ENCODE measurements at regions not wholly inside any gene's neighbourhood (a gene's known extent, or its start where the extent isn't known, plus 50 kb on each side); places are given as distances from the start of the nearest gene placed in this dataset.

DNA sequence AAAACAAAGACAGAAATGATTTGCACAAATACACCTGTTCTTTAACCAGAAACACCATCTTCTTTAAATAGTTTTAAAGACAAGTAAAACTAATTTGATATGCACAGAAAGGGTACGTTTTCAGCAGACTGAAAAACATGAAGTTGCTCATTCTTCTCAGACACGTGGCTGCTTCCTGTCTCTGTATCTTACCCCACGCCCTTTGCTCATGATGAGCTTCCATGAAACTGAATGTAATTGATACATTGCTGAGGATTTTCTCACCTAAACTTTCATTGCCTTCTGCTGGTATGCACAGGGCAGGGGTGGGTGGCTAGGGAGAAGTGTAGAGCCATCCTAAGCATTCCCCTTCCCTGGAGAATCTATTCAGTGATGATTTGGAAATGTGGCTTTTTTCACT, 644.3 kb downstream of the BCL11A start:
- H3K4me3 ChIP-seq (ENCODE audit: low read depth in 1 of 2, low read length in 2 of 2) = no peak overlapping the region
- no peaks in the 10 kb centered on the region for H3K9me3 ChIP-seq (ENCODE audit: control insufficient read depth in 1 of 2, low read length in 2 of 2)
- no peaks in the 10 kb centered on the region for H3K27me3 ChIP-seq (ENCODE audit: low read depth, low read length)
- no peaks in the 10 kb centered on the region for H3K36me3 ChIP-seq (ENCODE audit: control insufficient read depth in 1 of 2, insufficient read depth in 2 of 2, low read length in 2 of 2)
- no peak overlapping the region for H3K27ac ChIP-seq (ENCODE audit: low read length)
- no peaks in the 10 kb centered on the region for H3K4me1 ChIP-seq (ENCODE audit: control insufficient read depth in 1 of 2, insufficient read depth in 2 of 2, low read length in 2 of 2)

DNA sequence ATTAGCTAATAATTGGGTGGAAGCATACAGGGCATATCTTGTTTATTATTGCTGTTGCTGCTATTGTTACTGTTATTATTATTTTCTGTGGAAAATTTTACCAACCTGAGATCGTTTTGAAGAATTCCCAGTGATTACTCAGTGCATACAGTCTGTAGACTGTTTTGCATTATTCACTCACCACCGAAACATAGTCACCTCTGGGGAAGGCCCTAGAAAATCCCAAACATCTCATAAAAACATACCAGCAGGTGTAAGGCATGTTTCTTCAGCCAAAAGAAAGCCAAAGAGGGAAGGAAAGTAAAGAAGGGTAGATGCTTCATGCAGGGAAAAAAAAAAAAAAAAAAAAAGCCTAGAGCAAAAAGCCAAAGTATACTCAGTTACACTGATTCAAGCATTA, 647.7 kb downstream of the BCL11A start:
- H3K4me1 ChIP-seq (ENCODE audit: control insufficient read depth in 1 of 2, insufficient read depth in 2 of 2, low read length in 2 of 2) = no peaks in the 10 kb centered on the region
- H3K9me3 ChIP-seq (ENCODE audit: control insufficient read depth in 1 of 2, low read length in 2 of 2) = no peaks in the 10 kb centered on the region
- no peak overlapping the region for H3K27ac ChIP-seq (ENCODE audit: low read length)
- no peaks in the 10 kb centered on the region for H3K36me3 ChIP-seq (ENCODE audit: control insufficient read depth in 1 of 2, insufficient read depth in 2 of 2, low read length in 2 of 2)
- H3K27me3 ChIP-seq (ENCODE audit: low read depth, low read length) = no peaks in the 10 kb centered on the region
- no peak overlapping the region for H3K4me3 ChIP-seq (ENCODE audit: low read depth in 1 of 2, low read length in 2 of 2)

- H3K27me3 ChIP-seq (ENCODE audit: low read depth, low read length) = no peaks in the 10 kb centered on the region
- H3K9me3 ChIP-seq (ENCODE audit: control insufficient read depth in 1 of 2, low read length in 2 of 2) = no peaks in the 10 kb centered on the region
- H3K36me3 ChIP-seq (ENCODE audit: control insufficient read depth in 1 of 2, insufficient read depth in 2 of 2, low read length in 2 of 2) = no peaks in the 10 kb centered on the region
- no peak overlapping the region for H3K27ac ChIP-seq (ENCODE audit: low read length)
- no peaks in the 10 kb centered on the region for H3K4me1 ChIP-seq (ENCODE audit: control insufficient read depth in 1 of 2, insufficient read depth in 2 of 2, low read length in 2 of 2)
- H3K4me3 ChIP-seq (ENCODE audit: low read depth in 1 of 2, low read length in 2 of 2) = no peak overlapping the region
These were observed 649.4 kb downstream of the BCL11A start for GRCh38 chr2:59903994-59904544.

DNA sequence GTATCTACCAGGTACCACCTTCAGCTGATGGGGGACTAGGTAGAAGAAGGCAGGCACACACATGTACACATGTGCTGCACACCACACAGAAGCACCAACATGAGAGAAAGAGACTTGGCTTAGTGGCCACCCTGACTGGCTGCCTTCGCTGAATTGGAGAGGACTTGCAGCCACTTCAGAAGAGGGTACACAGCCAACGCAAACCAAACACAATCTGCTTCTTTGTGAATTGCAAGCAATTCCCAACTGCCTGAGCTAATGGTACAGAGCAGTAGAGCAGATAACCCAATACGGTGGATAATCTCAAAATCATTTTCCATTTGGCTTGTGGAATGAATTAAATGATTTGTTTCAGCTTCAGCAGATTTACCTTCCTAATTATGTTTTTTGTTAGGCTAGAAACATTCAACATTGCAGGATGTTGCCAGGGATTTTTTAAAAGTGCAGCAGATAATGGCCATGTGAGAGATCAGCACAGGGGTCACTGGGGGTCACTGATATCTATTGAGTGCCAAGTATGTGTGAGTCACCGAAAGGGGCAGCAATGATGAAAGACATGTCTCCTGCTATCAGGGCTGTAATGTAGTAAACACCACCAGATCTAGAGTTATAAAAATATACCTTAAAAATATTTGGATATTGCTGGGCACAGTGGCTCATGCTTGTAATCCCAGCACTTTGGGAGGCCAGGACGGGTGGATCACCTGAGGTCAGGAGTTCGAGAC, 652.6 kb downstream of the BCL11A start:
- H3K4me1 ChIP-seq (ENCODE audit: control insufficient read depth in 1 of 2, insufficient read depth in 2 of 2, low read length in 2 of 2) = no peaks in the 10 kb centered on the region
- no peaks in the 10 kb centered on the region for H3K36me3 ChIP-seq (ENCODE audit: control insufficient read depth in 1 of 2, insufficient read depth in 2 of 2, low read length in 2 of 2)
- no peaks in the 10 kb centered on the region for H3K27me3 ChIP-seq (ENCODE audit: low read depth, low read length)
- no peak overlapping the region for H3K27ac ChIP-seq (ENCODE audit: low read length)
- H3K9me3 ChIP-seq (ENCODE audit: control insufficient read depth in 1 of 2, low read length in 2 of 2) = no peaks in the 10 kb centered on the region
- no peak overlapping the region for H3K4me3 ChIP-seq (ENCODE audit: low read depth in 1 of 2, low read length in 2 of 2)

- Histone ChIP-seq H3K36me3 (ENCODE audit: control insufficient read depth in 1 of 2, insufficient read depth in 2 of 2, low read length in 2 of 2) (no peaks in the 10 kb centered on the region), H3K27me3 (ENCODE audit: low read depth, low read length) (no peaks in the 10 kb centered on the region), H3K4me1 (ENCODE audit: control insufficient read depth in 1 of 2, insufficient read depth in 2 of 2, low read length in 2 of 2) (no peaks in the 10 kb centered on the region), H3K27ac (ENCODE audit: low read length) (no peak overlapping the region), H3K9me3 (ENCODE audit: control insufficient read depth in 1 of 2, low read length in 2 of 2) (no peaks in the 10 kb centered on the region), H3K4me3 (ENCODE audit: low read depth in 1 of 2, low read length in 2 of 2) (no peak overlapping the region)
These were observed 653.8 kb downstream of the BCL11A start for GRCh38 chr2:59899692-59900091.

GRCh38 chr2:59896499-59897245, 656.8 kb downstream of the BCL11A start:
- H3K4me1 ChIP-seq (ENCODE audit: control insufficient read depth in 1 of 2, insufficient read depth in 2 of 2, low read length in 2 of 2) = no peaks in the 10 kb centered on the region
- no peak overlapping the region for H3K4me3 ChIP-seq (ENCODE audit: low read depth in 1 of 2, low read length in 2 of 2)
- H3K27ac ChIP-seq (ENCODE audit: low read length) = no peak overlapping the region
- H3K27me3 ChIP-seq (ENCODE audit: low read depth, low read length) = no peaks in the 10 kb centered on the region
- no peaks in the 10 kb centered on the region for H3K9me3 ChIP-seq (ENCODE audit: control insufficient read depth in 1 of 2, low read length in 2 of 2)
- H3K36me3 ChIP-seq (ENCODE audit: control insufficient read depth in 1 of 2, insufficient read depth in 2 of 2, low read length in 2 of 2) = no peaks in the 10 kb centered on the region

- Histone ChIP-seq H3K36me3 (ENCODE audit: control insufficient read depth in 1 of 2, insufficient read depth in 2 of 2, low read length in 2 of 2) (no peaks in the 10 kb centered on the region), H3K4me3 (ENCODE audit: low read depth in 1 of 2, low read length in 2 of 2) (no peak overlapping the region), H3K27me3 (ENCODE audit: low read depth, low read length) (no peaks in the 10 kb centered on the region), H3K4me1 (ENCODE audit: control insufficient read depth in 1 of 2, insufficient read depth in 2 of 2, low read length in 2 of 2) (no peaks in the 10 kb centered on the region), H3K27ac (ENCODE audit: low read length) (no peak overlapping the region), H3K9me3 (ENCODE audit: control insufficient read depth in 1 of 2, low read length in 2 of 2) (no peaks in the 10 kb centered on the region)
These were observed 659.8 kb downstream of the BCL11A start for GRCh38 chr2:59893612-59894011.

DNA sequence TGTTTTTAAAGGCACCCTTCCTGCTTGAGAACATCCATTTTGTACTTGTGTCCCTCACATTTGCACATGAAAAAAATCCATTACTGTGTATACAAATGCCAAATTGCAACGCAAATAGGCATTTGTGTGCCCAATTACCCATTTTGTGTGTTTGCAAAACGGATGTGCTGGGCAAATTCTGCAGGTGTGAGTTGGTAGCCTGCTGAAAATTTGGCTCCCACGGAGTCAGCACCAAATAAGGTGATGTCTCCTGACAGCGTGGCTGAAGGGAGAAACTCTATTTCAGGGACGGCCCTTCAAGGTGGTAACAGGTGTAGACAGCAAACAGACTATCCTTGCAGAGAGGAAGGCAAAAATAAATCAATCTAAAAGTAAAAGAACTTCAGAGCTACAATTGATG, 661.1 kb downstream of the BCL11A start:
- H3K27ac ChIP-seq (ENCODE audit: low read length) = no peak overlapping the region
- no peaks in the 10 kb centered on the region for H3K4me1 ChIP-seq (ENCODE audit: control insufficient read depth in 1 of 2, insufficient read depth in 2 of 2, low read length in 2 of 2)
- no peaks in the 10 kb centered on the region for H3K27me3 ChIP-seq (ENCODE audit: low read depth, low read length)
- H3K9me3 ChIP-seq (ENCODE audit: control insufficient read depth in 1 of 2, low read length in 2 of 2) = no peaks in the 10 kb centered on the region
- H3K4me3 ChIP-seq (ENCODE audit: low read depth in 1 of 2, low read length in 2 of 2) = no peak overlapping the region
- no peaks in the 10 kb centered on the region for H3K36me3 ChIP-seq (ENCODE audit: control insufficient read depth in 1 of 2, insufficient read depth in 2 of 2, low read length in 2 of 2)

DNA sequence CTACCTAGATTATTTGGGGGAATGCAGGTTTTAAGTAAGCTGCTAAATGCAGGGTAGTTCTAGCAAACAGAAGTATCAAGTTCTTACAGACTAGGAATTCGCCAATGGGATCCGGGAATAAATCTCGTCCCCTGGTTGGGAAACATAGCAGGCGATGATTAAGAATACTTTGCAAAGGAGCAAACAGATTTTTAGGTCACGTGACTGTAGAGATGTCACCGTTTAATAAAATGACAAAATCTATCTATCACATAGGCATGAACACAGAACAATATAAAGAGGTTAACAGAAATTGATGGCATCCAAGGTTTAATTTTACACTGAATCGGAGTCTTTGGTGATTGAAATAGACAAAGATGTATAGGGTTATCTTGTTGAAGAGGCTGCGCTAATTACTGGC, 664.1 kb downstream of the BCL11A start:
- H3K4me1 ChIP-seq (ENCODE audit: control insufficient read depth in 1 of 2, insufficient read depth in 2 of 2, low read length in 2 of 2) = no peaks in the 10 kb centered on the region
- no peaks in the 10 kb centered on the region for H3K36me3 ChIP-seq (ENCODE audit: control insufficient read depth in 1 of 2, insufficient read depth in 2 of 2, low read length in 2 of 2)
- H3K27me3 ChIP-seq (ENCODE audit: low read depth, low read length) = no peaks in the 10 kb centered on the region
- H3K9me3 ChIP-seq (ENCODE audit: control insufficient read depth in 1 of 2, low read length in 2 of 2) = no peaks in the 10 kb centered on the region
- H3K27ac ChIP-seq (ENCODE audit: low read length) = no peak overlapping the region
- H3K4me3 ChIP-seq (ENCODE audit: low read depth in 1 of 2, low read length in 2 of 2) = no peak overlapping the region

GRCh38 chr2:59888706-59889105, 664.7 kb downstream of the BCL11A start:
- no peaks in the 10 kb centered on the region for H3K36me3 ChIP-seq (ENCODE audit: control insufficient read depth in 1 of 2, insufficient read depth in 2 of 2, low read length in 2 of 2)
- H3K27me3 ChIP-seq (ENCODE audit: low read depth, low read length) = no peaks in the 10 kb centered on the region
- no peak overlapping the region for H3K4me3 ChIP-seq (ENCODE audit: low read depth in 1 of 2, low read length in 2 of 2)
- no peaks in the 10 kb centered on the region for H3K4me1 ChIP-seq (ENCODE audit: control insufficient read depth in 1 of 2, insufficient read depth in 2 of 2, low read length in 2 of 2)
- H3K27ac ChIP-seq (ENCODE audit: low read length) = no peak overlapping the region
- no peaks in the 10 kb centered on the region for H3K9me3 ChIP-seq (ENCODE audit: control insufficient read depth in 1 of 2, low read length in 2 of 2)

DNA sequence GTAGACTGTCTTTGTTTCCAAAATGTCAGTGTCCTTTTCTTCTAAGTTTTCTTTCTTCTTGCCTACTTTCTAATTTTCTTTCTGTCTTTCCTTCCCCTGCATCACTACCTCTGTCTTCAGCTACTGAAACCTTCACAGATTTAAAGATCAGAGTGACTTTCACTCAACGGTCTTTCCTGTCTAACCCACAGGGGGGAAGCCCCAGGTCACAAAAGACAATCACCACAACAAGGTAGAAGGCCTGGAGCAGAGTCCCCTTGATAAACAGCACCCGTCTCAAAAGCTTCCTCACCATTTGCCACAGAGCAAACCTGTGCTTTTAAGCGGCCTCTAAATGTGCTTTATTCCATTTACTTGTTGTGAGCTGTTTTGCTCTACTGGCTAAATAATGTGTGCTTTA, 665.4 kb downstream of the BCL11A start:
- Histone ChIP-seq H3K36me3 (ENCODE audit: control insufficient read depth in 1 of 2, insufficient read depth in 2 of 2, low read length in 2 of 2) (no peaks in the 10 kb centered on the region), H3K4me3 (ENCODE audit: low read depth in 1 of 2, low read length in 2 of 2) (no peak overlapping the region), H3K27me3 (ENCODE audit: low read depth, low read length) (no peaks in the 10 kb centered on the region), H3K4me1 (ENCODE audit: control insufficient read depth in 1 of 2, insufficient read depth in 2 of 2, low read length in 2 of 2) (no peaks in the 10 kb centered on the region), H3K27ac (ENCODE audit: low read length) (no peak overlapping the region), H3K9me3 (ENCODE audit: control insufficient read depth in 1 of 2, low read length in 2 of 2) (no peaks in the 10 kb centered on the region)
